ENCODE measurements at regions not wholly inside any gene's neighbourhood (a gene's known extent, or its start where the extent isn't known, plus 50 kb on each side); places are given as distances from the start of the nearest gene placed in this dataset.

GRCh38 chr6:112795316-112795715 is 448.2 kb downstream of the RFPL4B start:
- no peaks in the 10 kb centered on the region for H3K36me3 ChIP-seq
- no peak for DNase-seq
- peaks cover 0 to 3% (median 0%) of the 10 kb centered on the region in 4 donors for H3K9me3 ChIP-seq
- TF ChIP-seq POLR2A (IDR thresholded peaks at IDR 0.05), result no peak
- no peak for TF ChIP-seq CTCF (IDR thresholded peaks at IDR 0.05)
- H3K27ac ChIP-seq, result no peak overlapping the region
- no peak overlapping the region for H3K4me3 ChIP-seq
- H3K4me1 ChIP-seq, result no peaks in the 10 kb centered on the region
- no peaks in the 10 kb centered on the region for H3K27me3 ChIP-seq

- no peaks in the 10 kb centered on the region for H3K36me3 ChIP-seq
- H3K4me1 ChIP-seq, result no peaks in the 10 kb centered on the region
- H3K4me3 ChIP-seq, result no peak overlapping the region
- DNase-seq, result no peak
- H3K27me3 ChIP-seq, result no peaks in the 10 kb centered on the region
- H3K9me3 ChIP-seq, result peaks cover 0 to 3% (median 0%) of the 10 kb centered on the region in 4 donors
- no peak overlapping the region for H3K27ac ChIP-seq
- no peak for TF ChIP-seq CTCF (IDR thresholded peaks at IDR 0.05)
- TF ChIP-seq POLR2A (IDR thresholded peaks at IDR 0.05), result no peak
Observed at GRCh38 chr6:112796712-112797111, 449.6 kb downstream of the RFPL4B start.

GRCh38 chr6:112799889-112800288 is 452.8 kb downstream of the RFPL4B start:
- no peaks in the 10 kb centered on the region for H3K9me3 ChIP-seq
- H3K27ac ChIP-seq, result no peak overlapping the region
- H3K4me1 ChIP-seq, result no peaks in the 10 kb centered on the region
- no peak overlapping the region for H3K4me3 ChIP-seq
- no peaks in the 10 kb centered on the region for H3K36me3 ChIP-seq
- TF ChIP-seq POLR2A (IDR thresholded peaks at IDR 0.05), result no peak
- TF ChIP-seq CTCF (IDR thresholded peaks at IDR 0.05), result no peak
- H3K27me3 ChIP-seq, result no peaks in the 10 kb centered on the region
- DNase-seq, result no peak

GRCh38 chr6:112800439-112800838 is 453.3 kb downstream of the RFPL4B start:
- DNase-seq, result no peak
- Histone ChIP-seq H3K27me3 (no peaks in the 10 kb centered on the region), H3K27ac (no peak overlapping the region), H3K4me1 (no peaks in the 10 kb centered on the region), H3K9me3 (no peaks in the 10 kb centered on the region), H3K4me3 (no peak overlapping the region), H3K36me3 (no peaks in the 10 kb centered on the region)
- no peak for TF ChIP-seq CTCF (IDR thresholded peaks at IDR 0.05)
- no peak for TF ChIP-seq POLR2A (IDR thresholded peaks at IDR 0.05)

- TF ChIP-seq CTCF (IDR thresholded peaks at IDR 0.05), result no peak
- no peaks in the 10 kb centered on the region for H3K4me1 ChIP-seq
- no peaks in the 10 kb centered on the region for H3K36me3 ChIP-seq
- no peak for DNase-seq
- no peaks in the 10 kb centered on the region for H3K9me3 ChIP-seq
- H3K27ac ChIP-seq, result no peak overlapping the region
- no peaks in the 10 kb centered on the region for H3K27me3 ChIP-seq
- H3K4me3 ChIP-seq, result no peak overlapping the region
Observed at GRCh38 chr6:112800916-112801315, 453.8 kb downstream of the RFPL4B start.

GRCh38 chr6:112801468-112802080 is 454.4 kb downstream of the RFPL4B start:
- no peaks in the 10 kb centered on the region for H3K4me1 ChIP-seq
- DNase-seq, result no peak
- no peaks in the 10 kb centered on the region for H3K27me3 ChIP-seq
- H3K9me3 ChIP-seq, result no peaks in the 10 kb centered on the region
- H3K4me3 ChIP-seq, result no peak overlapping the region
- TF ChIP-seq CTCF (IDR thresholded peaks at IDR 0.05), result no peak
- TF ChIP-seq POLR2A (IDR thresholded peaks at IDR 0.05), result no peak
- no peak overlapping the region for H3K27ac ChIP-seq
- no peaks in the 10 kb centered on the region for H3K36me3 ChIP-seq
